ENCODE measurements at regions not wholly inside any gene's neighbourhood (a gene's known extent, or its start where the extent isn't known, plus 50 kb on each side); places are given as distances from the start of the nearest gene placed in this dataset.

- TF ChIP-seq CTCF (IDR thresholded peaks at IDR 0.05) (no peak), POLR2A (IDR thresholded peaks at IDR 0.05) (no peak)
These were observed 105.4 kb downstream of the ZNF429 start for GRCh38 chr19:21610787-21611186.
